GM12878 (cell line): ENCODE measurements at regions not wholly inside any gene's neighbourhood (a gene's known extent, or its start where the extent isn't known, plus 50 kb on each side); places are given as distances from the start of the nearest gene placed in this dataset.

Source experiments
- CHD1 ChIP-seq: IDR thresholded peaks from 2 replicates; pipeline ENCODE4 v1.6.1; 2012; ENCODE audit warnings: low read depth, low read length, improper control_type of control experiment
- CREM ChIP-seq: IDR thresholded peaks from 2 replicates; pipeline ENCODE4 v1.6.1; 2014; ENCODE audit warnings: antibody characterized with exemption, low read depth
- KAT2A ChIP-seq: conservative IDR thresholded peaks from 2 replicates; pipeline ENCODE4 v1.6.1; 2011; ENCODE audit warnings: low read depth, low read length; ENCODE audit not compliant: control insufficient read depth
- NFIC ChIP-seq: IDR thresholded peaks from 2 replicates; pipeline ENCODE4 v1.6.1; 2012; ENCODE audit warnings: low read depth, mild to moderate bottlenecking, inconsistent platforms, low read length, moderate library complexity
- SMAD1 ChIP-seq: fragments of 450-650 bp; IDR thresholded peaks from 2 replicates; pipeline ENCODE4 v1.6.1; 2018; ENCODE audit warnings: mild to moderate bottlenecking, low read depth; ENCODE audit not compliant: partially characterized antibody
- SMARCA5 ChIP-seq: fragments of 450-650 bp; IDR thresholded peaks from 2 replicates; pipeline ENCODE4 v1.6.1; 2017; ENCODE audit warnings: mild to moderate bottlenecking
- YY1 ChIP-seq: IDR thresholded peaks from 2 replicates; pipeline ENCODE4 v1.6.1; 2011; ENCODE audit warnings: low read depth, mild to moderate bottlenecking, low read length
- ZSCAN29 ChIP-seq: fragments of 450-650 bp; IDR thresholded peaks from 2 replicates; pipeline ENCODE4 v1.6.1; 2017; ENCODE audit warnings: mild to moderate bottlenecking, moderate library complexity
- TF ChIP-seq, protein P1 (sequence below), 3 experiments: IDR thresholded peaks in 2 of 3; conservative IDR thresholded peaks in 1 of 3; 2 replicates each; pipeline ENCODE4 v1.5.1; 2011; ENCODE audit warnings: low read depth in 3 of 3, low read length in 3 of 3, mild to moderate bottlenecking in 3 of 3, control low read depth in 2 of 3, moderate library complexity in 2 of 3, inconsistent platforms in 1 of 3, mixed read lengths in 1 of 3; ENCODE audit not compliant: control insufficient read depth in 2 of 3, insufficient read depth in 1 of 3; ENCODE audit errors: extremely low read depth in 1 of 3

DNA sequence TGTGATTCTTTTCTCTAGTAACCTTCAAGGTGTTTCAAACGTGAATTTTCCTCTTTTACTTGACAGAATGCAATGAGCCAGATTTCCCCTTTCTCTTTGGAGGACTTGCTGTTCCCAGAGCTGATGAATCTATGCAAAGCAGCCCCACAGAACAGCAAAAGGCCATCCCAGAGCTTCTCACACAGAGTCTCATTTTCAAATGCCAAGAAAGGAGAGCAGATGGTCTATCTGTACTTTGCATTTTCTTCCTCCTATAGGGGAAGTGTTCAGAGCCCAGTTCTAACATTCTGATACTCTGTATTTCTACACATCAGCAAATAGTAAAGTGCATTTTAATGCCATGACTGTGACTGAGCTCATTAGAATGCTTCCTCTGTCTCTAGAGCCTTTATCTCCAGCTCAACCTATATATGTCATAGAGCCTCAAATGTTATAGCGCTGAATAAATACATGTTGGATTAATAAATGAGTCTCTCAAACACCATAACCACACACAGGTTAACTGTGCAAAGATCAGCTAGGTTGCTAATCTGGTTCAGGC, 81.8 kb upstream of the EYA4 start:
- TF ChIP-seq, protein P1, sequence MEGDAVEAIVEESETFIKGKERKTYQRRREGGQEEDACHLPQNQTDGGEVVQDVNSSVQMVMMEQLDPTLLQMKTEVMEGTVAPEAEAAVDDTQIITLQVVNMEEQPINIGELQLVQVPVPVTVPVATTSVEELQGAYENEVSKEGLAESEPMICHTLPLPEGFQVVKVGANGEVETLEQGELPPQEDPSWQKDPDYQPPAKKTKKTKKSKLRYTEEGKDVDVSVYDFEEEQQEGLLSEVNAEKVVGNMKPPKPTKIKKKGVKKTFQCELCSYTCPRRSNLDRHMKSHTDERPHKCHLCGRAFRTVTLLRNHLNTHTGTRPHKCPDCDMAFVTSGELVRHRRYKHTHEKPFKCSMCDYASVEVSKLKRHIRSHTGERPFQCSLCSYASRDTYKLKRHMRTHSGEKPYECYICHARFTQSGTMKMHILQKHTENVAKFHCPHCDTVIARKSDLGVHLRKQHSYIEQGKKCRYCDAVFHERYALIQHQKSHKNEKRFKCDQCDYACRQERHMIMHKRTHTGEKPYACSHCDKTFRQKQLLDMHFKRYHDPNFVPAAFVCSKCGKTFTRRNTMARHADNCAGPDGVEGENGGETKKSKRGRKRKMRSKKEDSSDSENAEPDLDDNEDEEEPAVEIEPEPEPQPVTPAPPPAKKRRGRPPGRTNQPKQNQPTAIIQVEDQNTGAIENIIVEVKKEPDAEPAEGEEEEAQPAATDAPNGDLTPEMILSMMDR (IDR thresholded peaks at IDR 0.05 in 2 of 3, conservative IDR thresholded peaks at IDR 0.05 in 1 of 3; ENCODE audit: control insufficient read depth in 2 of 3, extremely low read depth in 1 of 3, insufficient read depth in 1 of 3, low read depth in 3 of 3, low read length in 3 of 3), result no peak
- no peak for TF ChIP-seq YY1
- TF ChIP-seq CREM, result no peak
- no peak for TF ChIP-seq SMARCA5
- TF ChIP-seq ZSCAN29, result no peak
- TF ChIP-seq SMAD1, result no peak
- TF ChIP-seq NFIC, result no peak
- no peak for TF ChIP-seq CHD1
- TF ChIP-seq KAT2A, result no peak
